SK-N-SH (cell line): ENCODE measurements at regions not wholly inside any gene's neighbourhood (a gene's known extent, or its start where the extent isn't known, plus 50 kb on each side); places are given as distances from the start of the nearest gene placed in this dataset.

Experiments used
- CHD2 ChIP-seq: fragments of 150-350 bp; IDR thresholded peaks from 2 replicates; pipeline ENCODE4 v1.6.1; 2018; ENCODE audit warnings: low read length; ENCODE audit not compliant: partially characterized antibody
- EZH2phosphoT487 ChIP-seq: fragments of 200-600 bp; sonication (generic); IDR thresholded peaks from 2 replicates; pipeline ENCODE4 v1.6.1; 2017; ENCODE audit warnings: low read depth, mixed run types, mild to moderate bottlenecking, antibody characterized with exemption, moderate library complexity, borderline replicate concordance
- MEF2A ChIP-seq: IDR thresholded peaks from 2 replicates; pipeline ENCODE4 v1.4.0; 2012; ENCODE audit warnings: low read depth, borderline replicate concordance
- MXI1 ChIP-seq: IDR thresholded peaks from 2 replicates; pipeline ENCODE4 v1.6.1; 2012; ENCODE audit warnings: mild to moderate bottlenecking, low read depth, low read length, improper control_type of control experiment
- POLR2AphosphoS5 ChIP-seq: IDR thresholded peaks from 2 replicates; pipeline ENCODE4 v1.6.1; 2012; ENCODE audit warnings: low read depth, low read length
- RAD21 ChIP-seq: IDR thresholded peaks from 2 replicates; pipeline ENCODE4 v1.6.1; 2012; ENCODE audit warnings: mild to moderate bottlenecking, low read length
- SIN3A ChIP-seq: IDR thresholded peaks from 2 replicates; pipeline ENCODE4 v1.6.1; 2012; ENCODE audit warnings: low read depth, mild to moderate bottlenecking, low read length, moderate library complexity, borderline replicate concordance
- TAF1 ChIP-seq: IDR thresholded peaks from 2 replicates; pipeline ENCODE4 v1.6.1; 2012; ENCODE audit warnings: low read depth, mild to moderate bottlenecking, low read length, moderate library complexity, borderline replicate concordance
- YY1 ChIP-seq: IDR thresholded peaks from 2 replicates; pipeline ENCODE4 v1.4.0; 2012; ENCODE audit warnings: low read depth, mild to moderate bottlenecking
- TF ChIP-seq, protein P1 (sequence below): fragments of 200-600 bp; sonication (generic); IDR thresholded peaks from 2 replicates; pipeline ENCODE4 v1.6.1; 2017; ENCODE audit warnings: antibody characterized with exemption, mild to moderate bottlenecking, moderate library complexity
- TF ChIP-seq, protein P2 (sequence below): fragments of 150-350 bp; IDR thresholded peaks from 2 replicates; pipeline ENCODE4 v1.6.1; 2017; ENCODE audit warnings: antibody characterized with exemption, low read length, low read depth, borderline replicate concordance
- TF ChIP-seq, protein P3 (sequence below): IDR thresholded peaks from 2 replicates; pipeline ENCODE4 v1.6.1; 2012; ENCODE audit warnings: mild to moderate bottlenecking, low read depth, low read length, moderate library complexity

DNA sequence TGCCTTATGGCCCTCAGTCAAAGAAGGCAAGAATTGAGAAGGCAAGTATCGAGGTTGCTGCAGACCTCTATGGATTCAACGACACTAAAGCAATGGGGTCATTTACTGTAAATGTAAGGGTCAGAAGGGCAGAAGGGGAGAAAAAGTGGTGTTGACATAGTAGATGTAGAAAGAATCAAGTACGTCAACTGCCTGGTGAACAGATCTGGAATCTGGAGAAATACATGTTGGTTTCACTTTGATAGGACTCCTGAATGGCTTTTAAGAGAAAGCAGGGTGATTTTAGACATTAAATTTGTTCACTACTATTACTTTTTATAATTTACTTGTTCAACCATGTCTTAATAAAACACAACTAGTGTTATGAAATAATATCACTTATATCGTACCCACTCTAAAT lies 81.3 kb upstream of the FSTL5 start:
- TF ChIP-seq, protein P1, sequence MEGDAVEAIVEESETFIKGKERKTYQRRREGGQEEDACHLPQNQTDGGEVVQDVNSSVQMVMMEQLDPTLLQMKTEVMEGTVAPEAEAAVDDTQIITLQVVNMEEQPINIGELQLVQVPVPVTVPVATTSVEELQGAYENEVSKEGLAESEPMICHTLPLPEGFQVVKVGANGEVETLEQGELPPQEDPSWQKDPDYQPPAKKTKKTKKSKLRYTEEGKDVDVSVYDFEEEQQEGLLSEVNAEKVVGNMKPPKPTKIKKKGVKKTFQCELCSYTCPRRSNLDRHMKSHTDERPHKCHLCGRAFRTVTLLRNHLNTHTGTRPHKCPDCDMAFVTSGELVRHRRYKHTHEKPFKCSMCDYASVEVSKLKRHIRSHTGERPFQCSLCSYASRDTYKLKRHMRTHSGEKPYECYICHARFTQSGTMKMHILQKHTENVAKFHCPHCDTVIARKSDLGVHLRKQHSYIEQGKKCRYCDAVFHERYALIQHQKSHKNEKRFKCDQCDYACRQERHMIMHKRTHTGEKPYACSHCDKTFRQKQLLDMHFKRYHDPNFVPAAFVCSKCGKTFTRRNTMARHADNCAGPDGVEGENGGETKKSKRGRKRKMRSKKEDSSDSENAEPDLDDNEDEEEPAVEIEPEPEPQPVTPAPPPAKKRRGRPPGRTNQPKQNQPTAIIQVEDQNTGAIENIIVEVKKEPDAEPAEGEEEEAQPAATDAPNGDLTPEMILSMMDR: no peak
- TF ChIP-seq EZH2phosphoT487: no peak
- TF ChIP-seq MEF2A: no peak
- no peak for TF ChIP-seq POLR2AphosphoS5
- no peak for TF ChIP-seq RAD21
- TF ChIP-seq TAF1: no peak
- TF ChIP-seq, protein P2, sequence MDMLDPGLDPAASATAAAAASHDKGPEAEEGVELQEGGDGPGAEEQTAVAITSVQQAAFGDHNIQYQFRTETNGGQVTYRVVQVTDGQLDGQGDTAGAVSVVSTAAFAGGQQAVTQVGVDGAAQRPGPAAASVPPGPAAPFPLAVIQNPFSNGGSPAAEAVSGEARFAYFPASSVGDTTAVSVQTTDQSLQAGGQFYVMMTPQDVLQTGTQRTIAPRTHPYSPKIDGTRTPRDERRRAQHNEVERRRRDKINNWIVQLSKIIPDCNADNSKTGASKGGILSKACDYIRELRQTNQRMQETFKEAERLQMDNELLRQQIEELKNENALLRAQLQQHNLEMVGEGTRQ: no peak
- no peak for TF ChIP-seq SIN3A
- TF ChIP-seq, protein P3, sequence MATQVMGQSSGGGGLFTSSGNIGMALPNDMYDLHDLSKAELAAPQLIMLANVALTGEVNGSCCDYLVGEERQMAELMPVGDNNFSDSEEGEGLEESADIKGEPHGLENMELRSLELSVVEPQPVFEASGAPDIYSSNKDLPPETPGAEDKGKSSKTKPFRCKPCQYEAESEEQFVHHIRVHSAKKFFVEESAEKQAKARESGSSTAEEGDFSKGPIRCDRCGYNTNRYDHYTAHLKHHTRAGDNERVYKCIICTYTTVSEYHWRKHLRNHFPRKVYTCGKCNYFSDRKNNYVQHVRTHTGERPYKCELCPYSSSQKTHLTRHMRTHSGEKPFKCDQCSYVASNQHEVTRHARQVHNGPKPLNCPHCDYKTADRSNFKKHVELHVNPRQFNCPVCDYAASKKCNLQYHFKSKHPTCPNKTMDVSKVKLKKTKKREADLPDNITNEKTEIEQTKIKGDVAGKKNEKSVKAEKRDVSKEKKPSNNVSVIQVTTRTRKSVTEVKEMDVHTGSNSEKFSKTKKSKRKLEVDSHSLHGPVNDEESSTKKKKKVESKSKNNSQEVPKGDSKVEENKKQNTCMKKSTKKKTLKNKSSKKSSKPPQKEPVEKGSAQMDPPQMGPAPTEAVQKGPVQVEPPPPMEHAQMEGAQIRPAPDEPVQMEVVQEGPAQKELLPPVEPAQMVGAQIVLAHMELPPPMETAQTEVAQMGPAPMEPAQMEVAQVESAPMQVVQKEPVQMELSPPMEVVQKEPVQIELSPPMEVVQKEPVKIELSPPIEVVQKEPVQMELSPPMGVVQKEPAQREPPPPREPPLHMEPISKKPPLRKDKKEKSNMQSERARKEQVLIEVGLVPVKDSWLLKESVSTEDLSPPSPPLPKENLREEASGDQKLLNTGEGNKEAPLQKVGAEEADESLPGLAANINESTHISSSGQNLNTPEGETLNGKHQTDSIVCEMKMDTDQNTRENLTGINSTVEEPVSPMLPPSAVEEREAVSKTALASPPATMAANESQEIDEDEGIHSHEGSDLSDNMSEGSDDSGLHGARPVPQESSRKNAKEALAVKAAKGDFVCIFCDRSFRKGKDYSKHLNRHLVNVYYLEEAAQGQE: no peak
- TF ChIP-seq MXI1: no peak
- no peak for TF ChIP-seq CHD2
- TF ChIP-seq YY1: no peak
